SK-N-SH treated with all-trans-retinoic acid at 6 μM for 48 hours (cell line): ENCODE measurements at regions not wholly inside any gene's neighbourhood (a gene's known extent, or its start where the extent isn't known, plus 50 kb on each side); places are given as distances from the start of the nearest gene placed in this dataset.

ENCODE experiments used
- CSDC2 ChIP-seq: fragments of 250-450 bp; sonication (Bioruptor Pico); IDR thresholded peaks from 2 replicates; pipeline ENCODE4 v1.5.0; 2020; ENCODE audit warnings: mild to moderate bottlenecking, moderate library complexity
- ESRRG ChIP-seq: fragments of 250-450 bp; sonication (Bioruptor Pico); IDR thresholded peaks from 2 replicates; pipeline ENCODE4 v1.6.1; 2021; ENCODE audit warnings: mild to moderate bottlenecking
- ISL1 ChIP-seq: fragments of 250-450 bp; sonication (Bioruptor Pico); IDR thresholded peaks from 2 replicates; pipeline ENCODE4 v2.1.2; 2022; ENCODE audit warnings: mild to moderate bottlenecking, moderate library complexity
- OSR1 ChIP-seq: fragments of 250-450 bp; sonication (Bioruptor Pico); IDR thresholded peaks from 2 replicates; pipeline ENCODE4 v1.8.0; 2022; ENCODE audit warnings: moderate library complexity, mild to moderate bottlenecking, inconsistent platforms
- PPARA ChIP-seq: fragments of 250-450 bp; sonication (Bioruptor Pico); IDR thresholded peaks from 2 replicates; pipeline ENCODE4 v1.5.0; 2020; ENCODE audit warnings: mild to moderate bottlenecking, borderline replicate concordance
- RARB ChIP-seq: fragments of 250-450 bp; sonication (Bioruptor Pico); IDR thresholded peaks from 2 replicates; pipeline ENCODE4 v1.8.0; 2021; ENCODE audit warnings: mild to moderate bottlenecking, moderate library complexity
- SNAI2 ChIP-seq: fragments of 250-450 bp; sonication (Bioruptor Pico); IDR thresholded peaks from 2 replicates; pipeline ENCODE4 v1.5.0; 2020; ENCODE audit warnings: mild to moderate bottlenecking, moderate library complexity
- TOX ChIP-seq: fragments of 250-450 bp; sonication (Bioruptor Pico); IDR thresholded peaks from 2 replicates; pipeline ENCODE4 v1.8.0; 2021; ENCODE audit warnings: mild to moderate bottlenecking, moderate library complexity, borderline replicate concordance
- ZFP3 ChIP-seq: fragments of 250-450 bp; sonication (Bioruptor Pico); IDR thresholded peaks from 2 replicates; pipeline ENCODE4 v1.5.0; 2020; ENCODE audit warnings: mild to moderate bottlenecking, moderate library complexity
- ZNF70 ChIP-seq: fragments of 450-650 bp; formaldehyde crosslinking; IDR thresholded peaks from 2 replicates; pipeline ENCODE4 v1.5.0; 2020; ENCODE audit warnings: mild to moderate bottlenecking, moderate library complexity
- ZNF8 ChIP-seq: fragments of 450-650 bp; formaldehyde crosslinking; IDR thresholded peaks from 2 replicates; pipeline ENCODE4 v1.5.0; 2020; ENCODE audit warnings: mild to moderate bottlenecking, moderate library complexity
- TF ChIP-seq, protein P1 (sequence below): fragments of 250-450 bp; sonication (Bioruptor Pico); IDR thresholded peaks from 2 replicates; pipeline ENCODE4 v1.5.1; 2021; ENCODE audit warnings: mild to moderate bottlenecking, moderate library complexity
- TF ChIP-seq, protein P2 (sequence below): fragments of 250-450 bp; sonication (Bioruptor Pico); IDR thresholded peaks from 2 replicates; pipeline ENCODE4 v1.8.0; 2020; ENCODE audit warnings: mild to moderate bottlenecking, moderate library complexity, borderline replicate concordance

DNA sequence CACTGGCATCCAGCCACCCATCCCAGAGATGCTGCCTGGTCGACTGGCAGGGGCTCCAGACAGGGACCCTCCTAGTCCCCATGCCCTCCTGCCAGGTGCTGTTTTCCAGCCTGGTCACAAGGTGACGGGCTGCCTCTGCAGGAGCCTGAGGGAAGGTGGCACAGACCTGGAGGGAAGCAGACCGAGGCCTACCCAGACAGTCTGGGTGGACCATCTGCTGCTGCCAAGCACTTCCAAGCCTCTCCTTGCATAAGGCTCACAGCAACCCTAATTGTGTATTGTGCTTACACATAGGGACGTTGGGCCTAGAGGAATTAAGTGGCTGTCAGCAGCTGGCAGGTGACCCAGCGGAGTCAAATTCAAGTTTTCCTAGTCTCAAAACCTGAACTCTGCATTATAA, 90.1 kb upstream of the KCNJ18 start:
- TF ChIP-seq ZNF70, result no peak
- TF ChIP-seq, protein P1, sequence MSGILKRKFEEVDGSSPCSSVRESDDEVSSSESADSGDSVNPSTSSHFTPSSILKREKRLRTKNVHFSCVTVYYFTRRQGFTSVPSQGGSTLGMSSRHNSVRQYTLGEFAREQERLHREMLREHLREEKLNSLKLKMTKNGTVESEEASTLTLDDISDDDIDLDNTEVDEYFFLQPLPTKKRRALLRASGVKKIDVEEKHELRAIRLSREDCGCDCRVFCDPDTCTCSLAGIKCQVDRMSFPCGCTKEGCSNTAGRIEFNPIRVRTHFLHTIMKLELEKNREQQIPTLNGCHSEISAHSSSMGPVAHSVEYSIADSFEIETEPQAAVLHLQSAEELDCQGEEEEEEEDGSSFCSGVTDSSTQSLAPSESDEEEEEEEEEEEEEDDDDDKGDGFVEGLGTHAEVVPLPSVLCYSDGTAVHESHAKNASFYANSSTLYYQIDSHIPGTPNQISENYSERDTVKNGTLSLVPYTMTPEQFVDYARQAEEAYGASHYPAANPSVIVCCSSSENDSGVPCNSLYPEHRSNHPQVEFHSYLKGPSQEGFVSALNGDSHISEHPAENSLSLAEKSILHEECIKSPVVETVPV, result no peak
- no peak for TF ChIP-seq SNAI2
- no peak for TF ChIP-seq ESRRG
- TF ChIP-seq PPARA (CRISPR knock-in tag), result no peak
- TF ChIP-seq, protein P2, sequence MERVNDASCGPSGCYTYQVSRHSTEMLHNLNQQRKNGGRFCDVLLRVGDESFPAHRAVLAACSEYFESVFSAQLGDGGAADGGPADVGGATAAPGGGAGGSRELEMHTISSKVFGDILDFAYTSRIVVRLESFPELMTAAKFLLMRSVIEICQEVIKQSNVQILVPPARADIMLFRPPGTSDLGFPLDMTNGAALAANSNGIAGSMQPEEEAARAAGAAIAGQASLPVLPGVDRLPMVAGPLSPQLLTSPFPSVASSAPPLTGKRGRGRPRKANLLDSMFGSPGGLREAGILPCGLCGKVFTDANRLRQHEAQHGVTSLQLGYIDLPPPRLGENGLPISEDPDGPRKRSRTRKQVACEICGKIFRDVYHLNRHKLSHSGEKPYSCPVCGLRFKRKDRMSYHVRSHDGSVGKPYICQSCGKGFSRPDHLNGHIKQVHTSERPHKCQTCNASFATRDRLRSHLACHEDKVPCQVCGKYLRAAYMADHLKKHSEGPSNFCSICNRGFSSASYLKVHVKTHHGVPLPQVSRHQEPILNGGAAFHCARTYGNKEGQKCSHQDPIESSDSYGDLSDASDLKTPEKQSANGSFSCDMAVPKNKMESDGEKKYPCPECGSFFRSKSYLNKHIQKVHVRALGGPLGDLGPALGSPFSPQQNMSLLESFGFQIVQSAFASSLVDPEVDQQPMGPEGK (CRISPR knock-in tag), result no peak
- TF ChIP-seq ISL1 (CRISPR knock-in tag), result no peak
- TF ChIP-seq ZNF8, result no peak
- TF ChIP-seq OSR1 (CRISPR knock-in tag), result no peak
- no peak for TF ChIP-seq ZFP3 (CRISPR knock-in tag)
- no peak for TF ChIP-seq CSDC2 (CRISPR knock-in tag)
- no peak for TF ChIP-seq RARB (CRISPR knock-in tag)
- TF ChIP-seq TOX, result no peak
